Panc1 (cell line): ENCODE measurements at regions not wholly inside any gene's neighbourhood (a gene's known extent, or its start where the extent isn't known, plus 50 kb on each side); places are given as distances from the start of the nearest gene placed in this dataset.

Experiments used
- CTCF ChIP-seq: fragments of 450-650 bp; IDR thresholded peaks from 2 replicates; pipeline ENCODE4 v1.5.1; 2017; ENCODE audit warnings: mild to moderate bottlenecking
- POLR2AphosphoS5 ChIP-seq: IDR thresholded peaks from 2 replicates; pipeline ENCODE4 v1.6.1; 2012; ENCODE audit warnings: mild to moderate bottlenecking, low read depth, low read length, moderate library complexity
- SIN3A ChIP-seq: IDR thresholded peaks from 2 replicates; pipeline ENCODE4 v1.6.1; 2012; ENCODE audit warnings: low read depth, mild to moderate bottlenecking, low read length, moderate library complexity, borderline replicate concordance; ENCODE audit not compliant: insufficient read depth
- TCF7L2 ChIP-seq: IDR thresholded peaks from 2 replicates; pipeline ENCODE4 v1.6.1; 2011; ENCODE audit warnings: mild to moderate bottlenecking, low read depth, low read length, inconsistent platforms

- TF ChIP-seq CTCF (no peak), POLR2AphosphoS5 (no peak), TCF7L2 (no peak), SIN3A (no peak)
These were observed 312.4 kb upstream of the CDH5 start for GRCh38 chr16:66054095-66054494.
